H9 (cell line): ENCODE measurements at regions not wholly inside any gene's neighbourhood (a gene's known extent, or its start where the extent isn't known, plus 50 kb on each side); places are given as distances from the start of the nearest gene placed in this dataset.

ENCODE experiments used
- DNase-seq: peaks from one replicate; pipeline ENCODE4 v3.0.0-alpha.2; 2017
- H2AFZ ChIP-seq: one replicate; pipeline ENCODE4 v1.6.1; 2013; ENCODE audit warnings: mild to moderate bottlenecking, low read length, control low read depth, moderate library complexity
- H2AK5ac ChIP-seq: 2 replicates; pipeline ENCODE4 v1.6.1; 2013; ENCODE audit warnings: low read length, control low read depth, mixed read lengths; ENCODE audit not compliant: insufficient read length
- H2BK120ac ChIP-seq: one replicate; pipeline ENCODE4 v1.6.1; 2013; ENCODE audit warnings: low read depth, mild to moderate bottlenecking, low read length, control low read depth, inconsistent platforms; ENCODE audit not compliant: poor library complexity, severe bottlenecking
- H2BK12ac ChIP-seq: 2 replicates; pipeline ENCODE4 v1.6.1; 2013; ENCODE audit warnings: low read length, control low read depth, mixed read lengths, low read depth; ENCODE audit not compliant: insufficient read length
- H2BK15ac ChIP-seq: 2 replicates; pipeline ENCODE4 v1.6.1; 2013; ENCODE audit warnings: low read depth, low read length, control low read depth
- H2BK20ac ChIP-seq: one replicate; pipeline ENCODE4 v1.6.1; 2013; ENCODE audit warnings: low read depth, mild to moderate bottlenecking, low read length, control low read depth, inconsistent platforms; ENCODE audit not compliant: poor library complexity, severe bottlenecking
- H2BK5ac ChIP-seq: 2 replicates; pipeline ENCODE4 v1.6.1; 2013; ENCODE audit warnings: low read length, control low read depth, mixed read lengths; ENCODE audit not compliant: insufficient read length
- H3K14ac ChIP-seq: 2 replicates; pipeline ENCODE4 v1.6.1; 2013; ENCODE audit warnings: low read length, control low read depth; ENCODE audit not compliant: insufficient read depth
- H3K18ac ChIP-seq: 2 replicates; pipeline ENCODE4 v1.6.1; 2013; ENCODE audit warnings: low read depth, mild to moderate bottlenecking, mixed read lengths, low read length, control low read depth; ENCODE audit not compliant: insufficient read length
- H3K23ac ChIP-seq: 2 replicates; pipeline ENCODE4 v1.6.1; 2013; ENCODE audit warnings: low read length, control low read depth, mixed read lengths, low read depth; ENCODE audit not compliant: insufficient read length
- H3K23me2 ChIP-seq: 2 replicates; pipeline ENCODE4 v1.6.1; 2013; ENCODE audit warnings: low read depth, mild to moderate bottlenecking, mixed read lengths, low read length, control low read depth; ENCODE audit not compliant: insufficient read length, poor library complexity, severe bottlenecking
- H3K27ac ChIP-seq: 2 replicates; pipeline ENCODE4 v1.5.1; 2013; ENCODE audit warnings: low read length, control low read depth, mixed read lengths, low read depth; ENCODE audit not compliant: insufficient read length
- H3K27me3 ChIP-seq: 2 replicates; pipeline ENCODE4 v1.6.1; 2013; ENCODE audit warnings: low read length, control low read depth, inconsistent platforms; ENCODE audit not compliant: insufficient read depth
- H3K4ac ChIP-seq: 2 replicates; pipeline ENCODE4 v1.6.1; 2013; ENCODE audit warnings: low read depth, mild to moderate bottlenecking, control low read depth, inconsistent platforms, low read length, moderate library complexity
- H3K4me1 ChIP-seq: 2 replicates; pipeline ENCODE4 v1.6.1; 2013; ENCODE audit warnings: low read length, control low read depth, inconsistent platforms; ENCODE audit not compliant: insufficient read depth
- H3K4me2 ChIP-seq: 2 replicates; pipeline ENCODE4 v1.6.1; 2013; ENCODE audit warnings: low read length, control low read depth, mixed read lengths; ENCODE audit not compliant: insufficient read length, insufficient read depth
- H3K56ac ChIP-seq: 2 replicates; pipeline ENCODE4 v1.6.1; 2013; ENCODE audit warnings: low read depth, mild to moderate bottlenecking, mixed read lengths, low read length, control low read depth; ENCODE audit not compliant: insufficient read length
- H3K79me1 ChIP-seq: 2 replicates; pipeline ENCODE4 v1.6.1; 2013; ENCODE audit warnings: low read depth, mild to moderate bottlenecking, moderate library complexity, low read length, control low read depth, inconsistent platforms; ENCODE audit not compliant: insufficient read depth, poor library complexity, severe bottlenecking
- H3K79me2 ChIP-seq: 2 replicates; pipeline ENCODE4 v1.6.1; 2013; ENCODE audit warnings: low read length, control low read depth, inconsistent platforms; ENCODE audit not compliant: insufficient read depth
- H3K9ac ChIP-seq: 2 replicates; pipeline ENCODE4 v1.6.1; 2013; ENCODE audit warnings: low read length, control low read depth, mixed read lengths; ENCODE audit not compliant: insufficient read length; ENCODE audit errors: extremely low read depth
- H3K9me3 ChIP-seq: one replicate; pipeline ENCODE4 v1.6.1; 2013; ENCODE audit warnings: low read depth, low read length, inconsistent platforms; ENCODE audit not compliant: control insufficient read depth
- H3T11ph ChIP-seq: one replicate; pipeline ENCODE4 v1.6.1; 2013; ENCODE audit warnings: mild to moderate bottlenecking, low read length, control low read depth, inconsistent platforms
- H4K20me1 ChIP-seq: one replicate; pipeline ENCODE4 v1.6.1; 2013; ENCODE audit not compliant: control insufficient read depth, insufficient read length, insufficient read depth
- H4K5ac ChIP-seq: 2 replicates; pipeline ENCODE4 v1.6.1; 2013; ENCODE audit warnings: low read depth, mild to moderate bottlenecking, mixed read lengths, low read length, control low read depth; ENCODE audit not compliant: insufficient read length
- H4K8ac ChIP-seq: replicated peaks from 2 replicates; pipeline ENCODE4 v1.6.1; 2013; ENCODE audit warnings: low read length, control low read depth, mixed read lengths, low read depth; ENCODE audit not compliant: insufficient read length
- H4K91ac ChIP-seq: 2 replicates; pipeline ENCODE4 v1.6.1; 2013; ENCODE audit warnings: low read depth, mild to moderate bottlenecking, moderate library complexity, mixed read lengths, low read length, control low read depth; ENCODE audit not compliant: insufficient read length
- H3K27ac Mint-ChIP-seq, 3 experiments: 2 replicates in 2 of 3; 3 replicates in 1 of 3; pipeline ENCODE4 v1.8.0; 2020 to 2021; ENCODE audit warnings: mixed read lengths in 3 of 3, mild to moderate bottlenecking in 1 of 3, moderate library complexity in 1 of 3
- H3K27me3 Mint-ChIP-seq: 2 replicates; pipeline ENCODE4 v1.8.0; 2021; ENCODE audit warnings: low read depth, mild to moderate bottlenecking, moderate library complexity, mixed read lengths
- H3K36me3 Mint-ChIP-seq, 3 experiments: 2 replicates in 2 of 3; 3 replicates in 1 of 3; pipeline ENCODE4 v1.8.0; 2020 to 2021; ENCODE audit warnings: low read depth in 3 of 3, mixed read lengths in 3 of 3; ENCODE audit not compliant: insufficient read depth in 1 of 3
- H3K4me1 Mint-ChIP-seq, 2 experiments: 2 replicates each; pipeline ENCODE4 v1.8.0; 2020; ENCODE audit warnings: mixed read lengths in 2 of 2
- H3K4me3 Mint-ChIP-seq, 2 experiments: 2 replicates in 1 of 2; 3 replicates in 1 of 2; pipeline ENCODE4 v1.8.0; 2020 to 2021; ENCODE audit warnings: mild to moderate bottlenecking in 2 of 2, mixed read lengths in 2 of 2, moderate library complexity in 1 of 2
- H3K9me3 Mint-ChIP-seq, 2 experiments: 2 replicates in 1 of 2; 3 replicates in 1 of 2; pipeline ENCODE4 v1.8.0; 2020; ENCODE audit warnings: mild to moderate bottlenecking in 2 of 2, mixed read lengths in 2 of 2, moderate library complexity in 1 of 2
- CTCF ChIP-seq: fragments of 200-600 bp; sonication (generic); conservative IDR thresholded peaks from 3 replicates; pipeline ENCODE4 v1.8.0; 2021; ENCODE audit warnings: antibody characterized with exemption, mild to moderate bottlenecking
- WGBS: extraction: QIAGEN DNeasy Blood & Tissue Kit; methylation state at CpG from one replicate; pipeline ENCODE4 v1.1.7; 2013; ENCODE audit warnings: missing lambda C conversion rate, low lambda C conversion rate, mixed read lengths; ENCODE audit not compliant: insufficient read length; ENCODE audit errors: extremely low coverage; 5-methylcytosine and 5-hydroxymethylcytosine counted together

DNA sequence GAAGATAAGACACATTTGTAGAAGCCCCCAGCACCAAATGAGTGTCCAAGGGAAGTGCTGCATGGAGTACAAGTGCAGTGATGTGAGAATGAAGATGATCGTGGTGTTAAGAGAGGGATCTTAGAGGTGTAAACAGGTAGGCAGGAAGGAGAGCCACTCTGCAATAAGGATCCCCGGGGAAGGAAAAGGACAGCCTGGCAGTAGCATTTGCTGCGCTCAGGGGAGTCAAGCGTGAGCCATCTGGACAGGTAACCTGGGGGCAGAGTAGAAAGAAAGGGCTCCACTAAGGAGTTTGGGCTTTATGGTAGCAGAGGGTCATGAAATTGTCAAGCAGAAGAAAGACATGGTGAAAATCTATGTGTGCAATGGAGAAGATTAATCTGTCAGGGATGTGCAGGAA, 587.2 kb downstream of the BUD13 start:
- Histone ChIP-seq H3K4me2 (no peak overlapping the region), H3K9ac (no peak overlapping the region), H3K23ac (no peak overlapping the region), H3K14ac (no peak overlapping the region), H2BK120ac (no peak overlapping the region), H2BK12ac (no peak overlapping the region), H3K79me2 (no peaks in the 10 kb centered on the region), H3T11ph (no peak overlapping the region), H2BK5ac (no peak overlapping the region), H3K9me3 (no peaks in the 10 kb centered on the region), H3K27ac (no peak overlapping the region), H3K18ac (no peak overlapping the region), H2AK5ac (no peak overlapping the region), H4K20me1 (no peaks in the 10 kb centered on the region), H2AFZ (no peak overlapping the region), H3K79me1 (no peaks in the 10 kb centered on the region), H3K4me1 (peaks cover 7% of the 10 kb centered on the region; the same call in 1 of the 2 replicates), H4K91ac (no peak overlapping the region), H3K4ac (no peak overlapping the region), H2BK15ac (no peak overlapping the region), H3K56ac (no peak overlapping the region), H3K23me2 (no peaks in the 10 kb centered on the region), H4K8ac (no peak overlapping the region), H4K5ac (no peak overlapping the region), H2BK20ac (no peak overlapping the region), H3K27me3 (no peaks in the 10 kb centered on the region; the same call in 1 of the 2 replicates)
- H3K4me3 Mint-ChIP-seq: no peak overlapping the region
- WGBS: no CpG with 5 or more reads among the region's 4 CpGs
- no peak overlapping the region for H3K27ac Mint-ChIP-seq
- DNase-seq: no peak
- H3K4me1 Mint-ChIP-seq: peaks cover 20 to 38% of the 10 kb centered on the region in 2 experiments
- no peaks in the 10 kb centered on the region for H3K9me3 Mint-ChIP-seq
- TF ChIP-seq CTCF: no peak
- H3K27me3 Mint-ChIP-seq: no peaks in the 10 kb centered on the region; the same call in 1 of the 2 replicates
- H3K36me3 Mint-ChIP-seq: no peaks in the 10 kb centered on the region
